Natural killer cell (primary cell): ENCODE measurements at regions not wholly inside any gene's neighbourhood (a gene's known extent, or its start where the extent isn't known, plus 50 kb on each side); places are given as distances from the start of the nearest gene placed in this dataset.

Experiments
- ATAC-seq, 3 donors: fragments of 150-1000 bp in 2 of 3; fragments of 200-7000 bp in 1 of 3; cut with Tn5 transposase; 1 replicate in 1 of 3; 2 replicates in 2 of 3; pipeline ENCODE4 v1.10.0; 2021; ENCODE audit warnings: mild to moderate bottlenecking in 2 of 3, moderate library complexity in 2 of 3
- DNase-seq, 2 donors: peaks; one replicate each; pipeline versions ENCODE4 v3.0.0 to v3.0.0-alpha.2; 2013 to 2021; ENCODE audit warnings: mixed read lengths in 1 of 2
- H3K27ac ChIP-seq: one replicate; pipeline ENCODE4 v1.5.1; 2013; ENCODE audit warnings: mild to moderate bottlenecking, low read length
- H3K27me3 ChIP-seq: one replicate; pipeline ENCODE4 v1.6.1; 2013; ENCODE audit warnings: low read length; ENCODE audit not compliant: control insufficient read depth, insufficient read depth
- H3K36me3 ChIP-seq: one replicate; pipeline ENCODE4 v1.6.1; 2013; ENCODE audit warnings: low read length; ENCODE audit not compliant: control insufficient read depth, insufficient read depth
- H3K4me1 ChIP-seq: one replicate; pipeline ENCODE4 v1.6.1; 2013; ENCODE audit warnings: low read length; ENCODE audit not compliant: control insufficient read depth, insufficient read depth
- H3K4me3 ChIP-seq: one replicate; pipeline ENCODE4 v1.5.1; 2013; ENCODE audit warnings: low read length
- H3K9me3 ChIP-seq: one replicate; pipeline ENCODE4 v1.6.1; 2013; ENCODE audit warnings: low read length; ENCODE audit not compliant: control insufficient read depth, insufficient read depth
- H3K27ac Mint-ChIP-seq, 2 donors: one replicate each; pipeline ENCODE4 v1.8.0; 2022; ENCODE audit warnings: mild to moderate bottlenecking in 2 of 2, mixed read lengths in 2 of 2, moderate library complexity in 1 of 2
- H3K27me3 Mint-ChIP-seq, 2 donors: one replicate each; pipeline ENCODE4 v1.8.0; 2022; ENCODE audit warnings: low read depth in 2 of 2, mixed read lengths in 2 of 2
- H3K36me3 Mint-ChIP-seq: one replicate; pipeline ENCODE4 v1.8.0; 2022; ENCODE audit warnings: mixed read lengths
- H3K4me1 Mint-ChIP-seq, 2 donors: one replicate each; pipeline ENCODE4 v1.8.0; 2022; ENCODE audit warnings: mixed read lengths in 2 of 2
- H3K4me3 Mint-ChIP-seq: one replicate; pipeline ENCODE4 v1.8.0; 2022; ENCODE audit warnings: mild to moderate bottlenecking, moderate library complexity, mixed read lengths
- H3K9me3 Mint-ChIP-seq, 2 donors: one replicate each; pipeline ENCODE4 v1.8.0; 2022; ENCODE audit warnings: mixed read lengths in 2 of 2
- CTCF ChIP-seq: fragments of 200-600 bp; IDR thresholded peaks from one replicate; pipeline ENCODE4 v1.8.0; 2022; ENCODE audit warnings: antibody characterized with exemption
- WGBS: methylation state at CpG from one replicate; pipeline ENCODE4 v1.1.7; 2013; ENCODE audit warnings: missing lambda C conversion rate; ENCODE audit not compliant: insufficient coverage; 5-methylcytosine and 5-hydroxymethylcytosine counted together
- intact Hi-C: fragments of 100-400 bp; cut with micrococcal nuclease; formaldehyde crosslinking; loops from one replicate; pipeline ENCODE4 v1.14.2; 2022

- Mint-ChIP-seq H3K4me1 (no peaks in the 10 kb centered on the region), H3K9me3 (no peaks in the 10 kb centered on the region), H3K27me3 (peaks cover 0 to 2% of the 10 kb centered on the region in 2 donors), H3K36me3 (no peaks in the 10 kb centered on the region), H3K27ac (no peak overlapping the region), H3K4me3 (no peak overlapping the region)
- TF ChIP-seq CTCF = no peak
- DNase-seq (no peak), ATAC-seq (no peak)
- Histone ChIP-seq H3K27me3 (no peaks in the 10 kb centered on the region), H3K36me3 (no peaks in the 10 kb centered on the region), H3K4me1 (no peaks in the 10 kb centered on the region), H3K27ac (no peak overlapping the region), H3K4me3 (no peak overlapping the region), H3K9me3 (no peaks in the 10 kb centered on the region)
- intact Hi-C loops = no loop called here
- WGBS = 77% methylated on average over 3 of the region's 3 CpGs
Observed at GRCh38 chr11:127383026-127383425, 382.5 kb upstream of the KIRREL3 start.

GRCh38 chr11:127381247-127381646, 380.7 kb upstream of the KIRREL3 start:
- H3K4me3 Mint-ChIP-seq = no peak overlapping the region
- ATAC-seq (no peak), DNase-seq (no peak)
- no peak overlapping the region for H3K27ac Mint-ChIP-seq
- Histone ChIP-seq H3K36me3 (no peaks in the 10 kb centered on the region), H3K27ac (no peak overlapping the region), H3K9me3 (no peaks in the 10 kb centered on the region), H3K27me3 (no peaks in the 10 kb centered on the region), H3K4me1 (no peaks in the 10 kb centered on the region), H3K4me3 (no peak overlapping the region)
- no peaks in the 10 kb centered on the region for H3K27me3 Mint-ChIP-seq
- no peaks in the 10 kb centered on the region for H3K36me3 Mint-ChIP-seq
- intact Hi-C loops = no loop called here
- no peak for TF ChIP-seq CTCF
- no peaks in the 10 kb centered on the region for H3K4me1 Mint-ChIP-seq
- WGBS = 74% methylated on average over 2 of the region's 3 CpGs
- peaks cover 0 to 2% of the 10 kb centered on the region in 2 donors for H3K9me3 Mint-ChIP-seq

GRCh38 chr11:127379686-127380085, 379.1 kb upstream of the KIRREL3 start:
- Histone ChIP-seq H3K9me3 (no peaks in the 10 kb centered on the region), H3K4me1 (no peaks in the 10 kb centered on the region), H3K4me3 (no peak overlapping the region), H3K27ac (no peak overlapping the region), H3K36me3 (no peaks in the 10 kb centered on the region), H3K27me3 (no peaks in the 10 kb centered on the region)
- H3K4me1 Mint-ChIP-seq = no peaks in the 10 kb centered on the region
- no peaks in the 10 kb centered on the region for H3K36me3 Mint-ChIP-seq
- no peak overlapping the region for H3K27ac Mint-ChIP-seq
- no peak overlapping the region for H3K4me3 Mint-ChIP-seq
- H3K9me3 Mint-ChIP-seq = peaks cover 0 to 2% of the 10 kb centered on the region in 2 donors
- H3K27me3 Mint-ChIP-seq = no peaks in the 10 kb centered on the region
- intact Hi-C loops = no loop called here
- TF ChIP-seq CTCF = no peak
- no peak for ATAC-seq
- DNase-seq = no peak
- WGBS = 80% methylated on average over 1 of the region's 2 CpGs

- no peaks in the 10 kb centered on the region for H3K36me3 Mint-ChIP-seq
- ATAC-seq (no peak), DNase-seq (no peak)
- H3K27ac Mint-ChIP-seq = no peak overlapping the region
- Histone ChIP-seq H3K36me3 (no peaks in the 10 kb centered on the region), H3K4me3 (no peak overlapping the region), H3K27me3 (no peaks in the 10 kb centered on the region), H3K27ac (no peak overlapping the region), H3K4me1 (no peaks in the 10 kb centered on the region), H3K9me3 (no peaks in the 10 kb centered on the region)
- intact Hi-C loops = no loop called here
- H3K4me3 Mint-ChIP-seq = no peak overlapping the region
- 81% methylated on average over 2 of the region's 2 CpGs for WGBS
- H3K27me3 Mint-ChIP-seq = no peaks in the 10 kb centered on the region
- peaks cover 0 to 5% of the 10 kb centered on the region in 2 donors for H3K9me3 Mint-ChIP-seq
- TF ChIP-seq CTCF = no peak
- H3K4me1 Mint-ChIP-seq = no peaks in the 10 kb centered on the region
Observed at GRCh38 chr11:127376301-127376700, 375.7 kb upstream of the KIRREL3 start.
